GM18867 (cell line): ENCODE measurements at regions not wholly inside any gene's neighbourhood (a gene's known extent, or its start where the extent isn't known, plus 50 kb on each side); places are given as distances from the start of the nearest gene placed in this dataset.

ENCODE experiments used
- ATAC-seq: cut with Tn5 transposase; IDR thresholded peaks from one replicate; pipeline ENCODE4 v1.9.1; 2021; ENCODE audit warnings: mild to moderate bottlenecking, moderate library complexity; ENCODE audit not compliant: unreplicated experiment

DNA sequence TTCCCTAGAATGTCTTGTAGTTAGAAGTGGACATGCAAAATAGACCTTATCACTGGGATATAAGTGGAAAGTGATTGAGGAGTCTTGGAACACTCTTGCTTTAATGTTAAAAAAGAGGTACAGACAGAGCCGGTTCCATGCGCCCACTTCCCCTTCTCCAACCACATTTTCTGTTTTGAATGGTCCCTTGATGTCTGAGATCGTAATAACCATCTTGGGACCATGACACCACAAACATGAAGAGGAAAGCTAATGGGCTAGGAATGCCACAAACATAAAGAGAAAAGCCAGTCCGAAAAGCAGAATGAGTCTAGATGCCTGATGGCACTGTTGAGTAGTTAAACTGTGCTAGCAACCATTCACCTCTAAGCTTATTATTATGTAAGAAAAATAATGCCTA, 54.8 kb upstream of the SPON1 start:
- ATAC-seq = no peak

- no peak for ATAC-seq
Measured at GRCh38 chr11:13908535-13908934, 54.0 kb upstream of the SPON1 start.
